ENCODE measurements at regions not wholly inside any gene's neighbourhood (a gene's known extent, or its start where the extent isn't known, plus 50 kb on each side); places are given as distances from the start of the nearest gene placed in this dataset.
A peak's percentile ranks its signal among the peaks of the same experiment; 100 is the strongest.
"Not testable (repeated sequence)": the region's sequence is repeated elsewhere in the genome, so short reads cannot be mapped to it uniquely, and the experiment has no call there.

DNA sequence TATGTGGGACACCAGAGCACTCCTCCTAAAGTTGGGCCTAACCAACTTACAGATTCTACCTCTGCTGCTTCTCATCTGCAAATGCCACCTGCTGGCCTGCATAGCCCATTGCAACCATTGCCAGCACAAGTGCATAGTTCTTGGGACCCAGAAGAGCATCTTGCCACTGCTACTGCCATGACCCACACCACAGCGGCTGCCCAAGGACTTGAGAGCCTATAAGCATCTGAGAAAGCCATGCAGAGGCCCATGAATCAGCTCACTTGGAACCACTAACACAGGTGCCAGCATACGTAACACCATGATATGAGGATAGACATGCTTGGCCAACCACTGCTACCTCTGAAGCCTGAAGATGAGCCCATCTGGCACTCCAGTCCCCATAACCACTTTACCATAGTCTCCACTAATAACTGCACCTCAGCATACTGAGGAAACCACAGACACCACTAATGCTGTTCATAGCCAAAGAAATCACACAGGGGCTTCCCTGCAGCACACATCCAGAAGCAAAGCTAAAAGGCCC lies 258.1 kb upstream of the AGTR2 start:
- DNase-seq: no peak

DNA sequence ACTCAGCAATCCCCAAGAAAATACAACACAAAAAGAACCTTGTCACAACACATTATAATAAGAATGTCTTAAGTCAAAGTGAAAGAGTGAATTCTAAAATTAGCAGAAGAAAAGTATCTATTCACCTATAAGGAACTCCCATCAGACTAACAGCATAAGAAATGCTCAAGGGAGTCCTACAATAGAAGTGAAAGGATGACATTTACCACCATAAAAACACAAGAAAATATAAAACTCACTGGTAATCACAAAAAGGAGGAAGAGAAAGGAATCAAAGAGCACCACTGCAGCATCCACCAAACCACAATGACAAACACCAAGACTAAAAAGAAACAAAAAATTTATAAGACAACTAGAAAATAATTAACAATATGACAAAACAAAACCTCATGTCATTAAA lies 257.0 kb upstream of the AGTR2 start:
- no peak for DNase-seq

DNA sequence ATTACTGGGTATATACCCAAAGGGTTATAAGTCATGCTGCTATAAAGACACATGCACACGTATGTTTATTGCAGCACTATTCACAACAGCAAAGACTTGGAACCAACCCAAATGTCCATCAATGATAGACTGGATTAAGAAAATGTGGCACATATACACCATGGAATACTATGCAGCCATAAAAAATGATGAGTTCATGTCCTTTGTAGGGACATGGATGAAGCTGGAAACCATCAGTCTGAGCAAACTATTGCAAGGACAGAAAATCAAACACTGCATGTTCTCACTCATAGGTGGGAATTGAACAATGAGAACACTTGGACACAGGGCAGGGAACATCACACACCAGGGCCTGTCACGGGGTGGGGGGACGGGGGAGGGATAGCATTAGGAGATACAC lies 254.9 kb upstream of the AGTR2 start:
- not testable (repeated sequence) for DNase-seq

DNA sequence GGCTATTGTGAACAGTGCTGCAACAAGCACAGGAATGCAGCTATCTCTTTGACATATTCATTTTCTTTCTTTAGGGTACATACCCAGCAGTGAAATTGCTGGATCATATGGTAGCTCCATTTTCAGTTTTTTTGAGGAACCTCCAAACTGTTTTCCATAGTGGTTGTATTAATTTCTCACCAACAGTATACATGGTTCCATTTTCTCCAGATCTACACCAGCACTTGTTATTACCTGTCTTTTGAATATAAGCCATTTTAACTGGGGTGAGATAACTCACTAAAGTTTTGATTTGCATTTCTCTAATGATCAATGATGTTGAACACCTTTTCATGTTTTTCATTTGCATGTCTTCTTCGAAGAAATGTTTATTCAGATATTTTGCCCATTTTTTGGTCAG lies 241.1 kb upstream of the AGTR2 start:
- DNase-seq: no peak

DNA sequence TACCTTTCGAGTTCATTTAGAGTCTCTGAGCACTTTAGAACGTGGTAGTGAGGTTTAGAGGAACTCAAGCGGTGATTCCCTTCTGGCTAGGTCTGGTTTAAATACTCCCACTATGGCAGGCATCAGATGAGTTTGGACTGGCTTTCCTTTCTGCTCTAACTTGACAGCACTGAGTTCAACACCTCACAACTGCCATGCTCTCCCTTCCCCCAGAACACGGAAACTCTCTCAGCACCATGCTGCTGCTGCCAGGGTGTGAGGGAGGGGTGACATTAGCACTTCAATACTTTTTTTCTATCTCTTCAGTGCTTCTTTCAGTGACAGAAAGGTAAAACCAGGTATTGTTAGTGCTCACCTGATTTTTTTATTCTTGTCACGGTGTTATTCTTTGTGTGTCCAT lies 234.5 kb upstream of the AGTR2 start:
- DNase-seq: no peak

DNA sequence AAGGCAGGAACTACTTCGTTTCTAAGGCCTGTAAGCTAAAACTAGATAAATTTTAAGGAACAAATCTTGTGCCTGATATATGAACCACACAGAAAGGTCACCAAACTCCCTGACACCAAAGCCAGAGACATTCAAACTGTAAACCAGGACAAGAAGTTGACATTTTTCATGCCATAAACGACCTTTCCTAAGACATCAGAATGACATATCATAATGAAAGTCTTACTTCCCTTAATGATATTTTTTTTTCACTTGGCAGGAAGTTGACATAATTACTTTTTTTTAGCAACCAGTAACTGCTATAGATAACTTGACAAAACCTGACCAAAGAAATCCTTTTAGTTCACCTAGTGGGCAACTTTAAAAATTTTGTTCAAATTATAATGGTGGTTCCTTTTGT lies 231.5 kb upstream of the AGTR2 start:
- no peak for DNase-seq

DNA sequence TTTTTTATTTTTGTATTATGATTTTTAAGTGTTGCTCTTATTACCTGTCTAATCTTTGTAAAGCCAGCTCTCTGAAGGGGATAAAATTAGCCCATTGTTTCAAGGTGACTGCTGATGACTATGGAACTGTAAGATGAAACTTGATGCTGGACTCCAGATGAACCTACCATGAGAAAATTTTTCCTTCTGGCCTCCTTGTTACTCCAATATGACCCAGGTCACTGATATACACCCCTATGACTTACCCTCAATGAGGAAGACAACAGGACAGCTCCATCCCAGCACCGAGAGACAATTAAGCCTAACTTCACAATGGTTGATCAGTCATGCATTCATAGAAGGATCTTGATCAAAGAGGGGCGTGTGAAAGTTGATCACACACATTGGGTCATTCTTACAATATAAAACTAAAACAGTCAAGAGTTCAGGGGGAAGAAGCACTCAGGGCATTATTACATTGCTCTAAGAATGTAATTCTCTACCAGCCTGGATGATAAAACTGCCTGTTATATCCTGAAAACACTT lies 230.8 kb upstream of the AGTR2 start:
- no peak for DNase-seq

DNA sequence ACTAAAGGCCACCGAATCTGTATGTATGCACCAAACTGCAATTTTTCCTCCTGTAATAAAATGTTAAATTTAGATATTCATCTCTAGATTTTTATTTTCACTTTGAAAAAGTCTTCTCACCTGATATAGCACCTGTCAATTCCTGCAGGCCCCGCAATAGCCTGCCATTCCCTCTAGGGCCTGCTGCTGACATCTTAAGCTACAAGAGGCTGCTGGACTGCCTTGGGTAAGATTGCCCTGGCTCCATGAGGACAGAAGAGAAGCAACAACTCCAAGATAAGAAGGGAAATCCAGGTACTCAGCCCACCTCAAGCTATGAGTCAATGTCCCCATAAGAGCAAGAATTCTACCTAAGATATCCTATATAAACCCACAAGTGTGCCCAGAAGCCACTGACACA lies 230.2 kb upstream of the AGTR2 start:
- DNase-seq: no peak

DNA sequence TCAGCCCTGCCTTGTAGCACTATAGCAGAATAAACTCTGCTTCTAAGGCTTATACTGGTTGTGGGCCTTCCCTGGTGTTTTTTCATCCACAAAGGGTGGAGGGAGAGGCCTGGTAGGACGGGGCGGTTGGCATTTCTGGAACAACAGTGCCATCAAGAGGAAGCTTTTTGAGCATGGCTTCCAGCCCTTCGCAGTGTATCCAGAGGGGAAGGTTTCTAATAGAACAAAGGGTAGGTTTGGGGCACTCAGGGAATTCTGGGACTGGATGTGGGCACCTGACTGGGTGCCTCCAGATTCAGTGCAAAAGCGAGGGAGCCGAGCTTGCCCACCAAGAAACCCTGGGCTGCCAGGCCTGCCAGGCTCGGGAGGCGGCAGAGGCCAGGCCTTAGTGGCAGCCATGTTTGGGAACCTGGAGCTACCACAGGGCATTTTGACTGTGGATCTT lies 229.6 kb upstream of the AGTR2 start:
- DNase-seq: peak; percentile 49

DNA sequence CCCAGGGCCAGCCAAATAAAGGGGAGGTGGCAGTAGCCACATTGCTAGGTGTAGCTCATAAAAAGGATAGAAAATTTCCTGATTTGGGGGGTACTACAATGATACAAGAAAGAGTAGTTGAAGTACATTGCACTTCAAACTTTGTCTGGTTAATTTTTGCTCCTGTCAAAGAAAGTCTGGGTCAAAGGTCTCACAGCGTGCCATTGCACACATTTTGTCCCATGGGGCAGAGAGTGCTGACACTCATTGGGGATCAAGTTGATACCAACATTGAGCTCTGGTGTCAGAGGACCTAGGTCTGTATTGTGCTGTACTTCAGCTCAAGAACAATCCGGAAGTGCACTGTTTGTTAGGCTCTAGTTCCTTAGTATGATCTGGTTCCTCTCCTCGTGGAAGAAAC lies 229.2 kb upstream of the AGTR2 start:
- DNase-seq: no peak

DNA sequence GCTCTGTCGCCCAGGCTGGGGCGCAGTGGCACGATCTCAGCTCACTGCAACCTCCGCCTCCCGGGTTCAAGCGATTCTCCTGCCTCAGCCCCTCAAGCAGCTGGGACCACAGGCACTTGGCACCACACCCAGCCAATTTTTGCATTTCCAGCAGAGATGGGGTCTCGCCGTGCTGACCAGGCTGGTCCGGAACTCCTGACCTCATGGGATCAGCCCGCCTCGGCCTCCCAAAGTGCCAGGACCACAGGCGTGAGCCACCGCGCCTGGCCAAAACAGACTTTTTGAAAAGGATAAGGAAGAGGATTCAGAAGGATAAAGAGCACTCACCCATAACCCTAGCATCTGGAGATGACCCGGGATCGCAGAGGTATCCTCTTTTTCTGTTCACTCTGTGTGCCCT lies 224.5 kb upstream of the AGTR2 start:
- no peak for DNase-seq

DNA sequence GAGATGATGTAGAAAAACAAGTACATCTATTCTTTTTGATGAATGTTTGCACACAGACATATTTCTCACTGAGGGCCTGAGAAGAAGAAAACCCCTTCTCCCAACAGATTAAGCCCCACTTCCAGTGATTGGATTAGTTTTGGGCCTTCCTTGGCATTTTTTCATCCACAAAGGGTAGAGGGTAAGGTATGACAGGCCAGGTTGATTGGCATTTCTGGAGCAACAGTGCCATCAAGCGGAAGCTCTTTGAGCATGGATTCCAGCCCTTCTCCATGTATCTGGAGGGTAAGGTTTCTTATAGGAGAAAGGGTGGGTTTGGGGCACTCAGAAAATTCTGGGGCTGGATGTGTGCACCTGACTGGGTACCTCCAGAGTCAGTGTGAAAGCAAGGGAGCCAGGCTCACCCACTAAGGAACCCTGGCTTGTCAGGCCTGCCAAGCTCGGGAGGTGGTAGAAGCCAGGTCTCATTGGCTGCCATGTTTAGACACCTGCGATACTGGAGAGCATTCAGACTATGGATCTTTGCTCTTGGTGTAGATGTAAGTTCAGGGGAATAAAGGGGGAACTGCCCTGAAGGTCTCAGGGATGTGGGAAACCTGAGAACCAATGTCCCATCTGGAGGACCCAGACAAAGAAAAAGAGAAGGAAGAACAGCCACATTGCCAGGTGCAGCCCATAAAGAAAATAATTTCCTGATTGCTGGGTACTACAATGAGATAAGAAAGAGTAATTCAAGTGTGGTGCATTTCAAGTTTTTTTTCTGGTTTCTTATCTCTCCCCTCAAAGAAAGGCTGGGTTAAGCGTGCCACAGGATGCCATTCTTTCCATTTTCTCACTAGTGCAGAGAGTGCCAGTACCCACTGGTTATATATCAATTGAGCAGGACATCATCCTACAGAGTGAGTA lies 222.3 kb upstream of the AGTR2 start:
- no peak for DNase-seq

DNA sequence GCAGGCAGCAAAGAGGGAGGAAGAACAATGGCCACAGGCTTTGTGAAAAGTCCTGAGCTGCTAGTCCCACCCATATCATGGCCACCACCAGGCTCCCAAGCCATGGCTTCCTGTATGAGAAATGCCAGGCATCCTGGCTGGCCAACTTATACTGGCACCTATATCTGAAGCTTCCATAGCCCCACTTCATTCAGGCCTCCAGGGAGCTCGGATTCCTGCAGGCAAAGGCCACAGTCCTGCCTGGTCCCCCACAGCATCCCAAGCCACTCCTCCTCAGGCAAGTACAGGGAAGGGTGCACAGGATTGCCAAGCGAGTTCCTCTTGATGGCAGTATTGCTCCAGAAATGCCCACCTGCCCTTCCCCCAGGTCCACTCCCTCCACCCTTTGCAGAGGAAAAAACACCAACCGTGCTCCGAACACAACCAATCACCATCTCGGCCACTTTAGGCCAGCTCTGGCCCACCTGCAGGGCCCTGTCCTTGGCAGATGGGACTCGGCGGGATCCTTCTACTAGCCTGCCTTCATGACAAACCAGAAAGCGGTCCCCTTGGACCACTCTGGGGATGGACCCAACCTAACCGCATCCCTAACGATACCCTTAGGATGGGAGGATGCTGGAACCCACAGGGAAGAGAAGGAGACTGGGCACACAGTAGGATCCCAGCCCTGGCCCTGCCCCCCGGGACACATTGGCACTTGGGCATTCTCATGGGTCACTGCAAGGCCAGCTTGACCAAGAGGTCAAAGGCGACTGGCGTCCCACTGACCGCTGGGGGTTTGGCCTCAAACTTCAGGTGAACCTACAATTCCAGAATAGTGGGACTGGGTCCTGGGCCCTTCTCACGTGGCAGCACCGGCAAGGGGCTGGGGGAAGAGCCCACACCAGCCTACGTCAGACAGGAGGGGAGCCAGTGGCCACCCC lies 220.4 kb upstream of the AGTR2 start:
- peak; percentile 7 for DNase-seq

DNA sequence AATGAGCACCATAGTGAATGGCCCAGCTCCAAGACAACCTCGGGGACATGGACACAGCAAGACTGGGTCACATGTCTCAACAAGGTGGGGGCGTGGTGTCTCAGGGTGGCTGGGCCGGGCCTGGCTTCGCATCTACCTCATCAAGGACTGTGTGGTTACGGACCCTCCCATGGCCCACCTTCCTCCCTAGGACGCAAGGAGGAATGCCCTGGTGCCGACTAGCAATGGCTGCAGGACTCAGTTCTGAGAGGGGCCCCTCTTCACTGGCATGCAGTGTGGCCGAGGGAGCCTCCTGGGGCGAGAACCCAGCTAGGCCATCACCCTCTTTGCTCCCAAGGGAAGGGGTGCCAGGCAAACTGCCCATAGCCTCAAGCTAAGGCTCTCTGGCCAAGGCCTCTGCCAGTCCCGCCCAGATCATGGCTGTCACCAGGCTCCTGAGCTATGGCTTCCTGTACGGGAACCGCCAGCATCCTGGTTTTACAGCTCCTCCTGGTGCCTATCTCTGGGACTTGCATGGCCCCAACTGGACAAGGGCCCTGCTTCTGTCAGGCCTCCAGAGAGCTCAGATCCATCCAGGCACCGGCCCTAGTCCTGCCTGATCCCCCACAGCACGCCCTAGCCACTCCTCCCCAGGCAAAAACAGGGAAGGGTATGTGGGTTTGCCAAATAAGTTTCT lies 218.0 kb upstream of the AGTR2 start:
- no peak for DNase-seq

DNA sequence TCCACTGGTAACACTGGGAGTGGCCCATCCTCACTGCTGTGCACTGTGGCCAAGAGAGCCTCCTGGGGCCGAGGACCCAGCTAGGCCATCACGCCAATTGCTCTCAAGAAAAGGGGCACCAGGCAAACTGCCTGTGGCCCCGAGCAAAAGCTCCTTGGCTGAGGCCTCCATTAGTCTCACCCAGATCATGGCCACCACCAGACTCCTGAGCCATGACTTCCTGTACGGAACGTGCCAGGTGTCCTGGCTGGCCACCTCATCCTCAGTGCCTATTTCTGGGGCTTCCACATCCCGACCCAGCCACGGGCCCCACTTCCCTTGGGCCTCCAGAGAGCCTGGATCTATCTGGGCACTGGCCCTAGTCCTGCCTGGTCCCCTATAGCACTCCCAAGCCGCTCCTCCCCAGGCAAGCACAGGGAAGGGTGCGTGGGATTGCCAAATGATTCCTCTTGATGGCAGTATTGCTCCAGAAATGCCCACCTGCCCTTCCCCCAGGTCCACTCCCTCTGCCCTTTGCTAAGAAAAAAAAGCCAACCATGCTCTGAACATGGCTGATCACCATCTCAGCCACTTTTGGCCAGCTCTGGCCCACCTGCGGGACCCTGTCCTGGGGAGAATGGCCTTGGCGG lies 212.6 kb upstream of the AGTR2 start:
- DNase-seq: peak; percentile 5

DNA sequence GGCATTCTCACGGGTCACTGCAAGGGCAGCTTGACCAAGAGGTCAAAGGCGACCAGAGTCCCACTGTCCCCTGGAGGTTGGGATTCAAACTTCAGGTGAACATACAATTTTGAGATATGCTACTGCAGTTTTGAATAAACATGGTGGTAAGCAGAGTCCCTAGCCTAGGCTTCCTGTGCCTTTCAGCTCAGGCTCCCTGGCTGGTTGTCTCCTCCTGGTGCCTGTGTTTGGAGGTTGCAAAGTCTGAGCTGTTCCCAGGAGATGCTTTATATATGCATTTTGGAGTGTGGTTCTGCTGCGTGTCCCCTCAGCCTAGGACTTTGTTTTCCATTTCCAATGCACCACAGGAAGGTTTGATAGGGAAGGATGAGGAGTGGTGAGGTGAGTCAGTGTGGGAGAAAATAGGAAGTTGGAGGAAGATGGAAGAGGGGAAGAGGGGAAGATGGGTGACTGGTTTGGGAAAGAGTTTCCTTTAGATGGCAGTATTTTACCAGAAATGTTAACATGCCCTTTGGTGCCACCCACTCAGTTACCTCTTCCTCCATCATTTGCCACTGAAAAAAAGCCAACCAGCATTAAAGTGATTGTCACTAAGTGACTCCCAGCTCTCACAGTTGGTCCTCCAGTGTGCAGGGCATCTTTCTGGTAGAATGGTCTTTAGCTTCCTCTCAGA lies 211.7 kb upstream of the AGTR2 start:
- DNase-seq: no peak

DNA sequence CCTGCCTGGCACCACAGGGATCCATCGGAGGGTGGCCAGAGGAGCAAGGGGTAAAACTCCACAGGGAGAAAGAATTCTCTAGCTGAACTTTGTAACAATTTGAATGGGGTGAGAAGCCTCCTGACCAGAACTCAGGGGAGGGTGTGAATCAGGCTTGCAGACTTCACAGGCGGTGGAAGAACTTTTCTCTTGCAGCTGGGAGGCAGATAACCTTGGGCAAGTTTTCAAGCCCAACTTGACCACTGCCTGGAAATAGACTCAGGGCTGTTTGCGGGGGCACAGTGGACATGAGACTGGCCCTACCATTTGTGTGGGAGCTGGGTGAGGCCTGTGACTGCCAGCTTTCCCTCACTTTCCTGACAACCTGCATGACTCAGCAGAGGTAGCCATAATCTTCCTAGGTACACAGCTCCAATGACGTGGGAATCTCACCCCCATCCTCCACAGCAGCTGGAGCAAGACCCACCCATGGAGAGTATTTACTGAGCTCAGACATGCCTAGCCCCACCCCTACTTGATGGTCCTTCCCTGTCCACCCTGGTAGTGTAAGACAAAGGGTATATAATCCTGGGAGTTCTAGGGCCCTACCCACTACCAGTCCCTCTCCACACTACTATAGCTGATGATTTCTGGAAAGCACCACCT lies 210.0 kb upstream of the AGTR2 start:
- DNase-seq: peak; percentile 54

DNA sequence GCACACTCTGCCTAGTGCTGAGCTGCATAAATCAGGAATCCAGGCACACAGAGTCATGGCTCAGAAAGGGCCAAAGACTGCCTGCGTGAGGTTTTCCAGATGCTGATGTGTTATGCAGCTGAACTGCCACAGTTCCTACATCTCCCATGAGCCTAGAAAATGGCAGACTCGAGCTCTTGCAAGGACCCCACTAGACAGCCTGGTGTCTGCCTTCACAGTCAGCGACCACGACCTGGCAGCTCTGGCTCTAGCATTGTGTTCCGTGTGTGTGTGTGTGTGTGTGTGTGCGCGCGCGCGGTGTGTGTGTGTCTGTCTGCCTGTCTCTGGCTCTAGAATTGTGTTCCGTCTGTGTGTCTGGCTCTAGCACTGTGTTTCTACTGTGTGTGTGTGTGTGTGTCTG lies 203.6 kb upstream of the AGTR2 start:
- DNase-seq: no peak

DNA sequence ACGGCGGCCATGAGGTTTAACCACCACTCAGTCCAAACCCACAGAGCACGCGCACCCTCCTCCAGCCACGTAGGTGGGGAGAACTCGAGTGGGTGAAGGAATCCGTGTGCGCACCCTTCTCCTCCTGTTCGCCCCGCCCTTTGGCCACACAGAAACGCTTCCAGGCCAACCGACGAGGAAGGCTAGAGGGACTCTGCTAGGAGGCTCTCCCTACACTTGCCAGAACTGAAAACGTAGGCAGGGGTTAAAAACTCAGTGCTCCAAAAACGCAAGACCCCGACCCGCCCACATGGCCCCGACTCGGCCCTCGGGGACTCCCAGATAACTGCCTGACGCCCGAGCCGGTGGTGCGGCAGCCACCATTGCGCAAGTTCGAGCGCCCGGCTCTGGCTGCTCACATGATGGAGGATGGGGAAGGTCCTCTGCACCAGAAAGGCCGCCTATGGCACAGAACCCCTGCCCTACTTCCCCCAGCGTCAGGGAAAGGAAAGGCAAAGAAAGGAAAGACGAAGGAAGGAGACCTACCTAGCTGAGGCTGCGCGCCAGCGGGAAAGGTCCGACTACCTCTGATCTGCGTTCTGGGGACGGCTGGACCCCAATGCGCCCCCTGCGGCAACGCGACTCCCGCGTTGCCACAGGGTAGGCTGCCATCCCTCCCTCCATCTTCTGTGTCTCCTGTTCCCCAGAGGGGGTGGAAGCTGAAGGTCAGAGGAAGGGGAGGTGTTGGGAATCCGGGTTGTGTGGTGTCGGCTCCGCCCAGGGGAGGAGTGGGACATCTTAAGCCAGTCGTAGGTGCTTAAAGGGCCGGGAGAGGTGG lies 201.9 kb upstream of the AGTR2 start:
- peak; percentile 65 for DNase-seq

DNA sequence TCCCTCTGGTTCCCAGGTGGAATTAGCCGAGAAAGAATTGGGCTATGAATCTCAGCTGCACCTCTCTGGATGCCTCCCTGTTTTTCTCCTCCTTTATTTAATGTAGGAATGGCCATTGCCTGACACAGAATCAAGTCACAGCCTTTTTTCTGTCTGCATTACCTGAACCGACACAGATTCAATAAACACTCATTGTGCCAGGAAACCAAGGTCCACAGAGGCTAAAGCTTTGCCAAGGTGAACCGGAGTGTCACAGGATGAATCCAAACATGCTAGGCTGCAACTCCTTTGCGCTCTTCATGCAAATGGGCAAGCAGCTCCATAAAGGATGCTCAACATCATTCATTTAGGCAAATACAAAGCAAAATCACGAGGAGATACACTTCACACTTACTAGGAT lies 199.8 kb upstream of the AGTR2 start:
- DNase-seq: no peak

All from NCI-H345 (cell line).